HepG2 (cell line): ENCODE measurements at regions not wholly inside any gene's neighbourhood (a gene's known extent, or its start where the extent isn't known, plus 50 kb on each side); places are given as distances from the start of the nearest gene placed in this dataset.
"Not testable (repeated sequence)": the region's sequence is repeated elsewhere in the genome, so short reads cannot be mapped to it uniquely, and the experiment has no call there.

ENCODE experiments used
- ATAC-seq: fragments of 200-7000 bp; cut with Tn5 transposase; 3 replicates; pipeline ENCODE4 v1.9.1; 2020; ENCODE audit warnings: mild to moderate bottlenecking, moderate library complexity
- BruUV-seq: library from RNA; stranded (reverse); fragments of 400-500 nt; replicated peaks from 2 replicates; lab custom pipeline; 2021; lab: Mats Ljungman, UMichigan
- CTCF ChIA-PET: fragments of 300-600 bp; formaldehyde crosslinking; extraction: SDS; loops from one replicate; lab custom pipeline; 2021; ENCODE audit warnings: low total read pairs, inconsistent platforms, low intra/inter-chr PET ratio; lab: Yijun Ruan, JAX
- POLR2A ChIA-PET: fragments of 350-600 bp; sonication (Branson Sonifier 250); formaldehyde crosslinking; loops from one replicate; lab custom pipeline; 2020; ENCODE audit warnings: antibody characterized with exemption, inconsistent platforms; lab: Yijun Ruan, JAX
- DNase-seq: peaks from one replicate; pipeline ENCODE4 v3.0.0-alpha.2; 2015; ENCODE audit warnings: low spot score
- FAIRE-seq: peaks from 3 replicates; lab custom pipeline; 2011; peaks lifted over from hg19 to GRCh38; lab: Jason Lieb, UNC
- H2AFZ ChIP-seq: one replicate; pipeline ENCODE4 v1.6.1; 2011; ENCODE audit warnings: low read length, inconsistent platforms
- H3K27ac ChIP-seq: fragments of 300-600 bp; 3 replicates; pipeline ENCODE4 v1.8.0; 2011; ENCODE audit warnings: mixed run types, mild to moderate bottlenecking, mixed read lengths, low read length, inconsistent platforms; ENCODE audit not compliant: insufficient read depth; ENCODE audit errors: extremely low read length
- H3K27me3 ChIP-seq, 2 experiments: fragments of 200-600 bp in 1 of 2; 2 replicates in 1 of 2; 3 replicates in 1 of 2; pipeline versions ENCODE4 v1.6.0 to v1.8.0; 2011; ENCODE audit warnings: low read length in 2 of 2, mild to moderate bottlenecking in 2 of 2, moderate library complexity in 2 of 2, inconsistent platforms in 1 of 2; ENCODE audit not compliant: insufficient read depth in 2 of 2, control insufficient read depth in 1 of 2
- H3K36me3 ChIP-seq, 2 experiments: fragments of 200-600 bp in 1 of 2; replicated peaks in 1 of 2; 2 replicates in 1 of 2; 3 replicates in 1 of 2; pipeline versions ENCODE4 v1.5.1 to v1.8.0; 2011; ENCODE audit warnings: low read length in 2 of 2, inconsistent platforms in 1 of 2; ENCODE audit not compliant: insufficient read depth in 2 of 2, control insufficient read depth in 1 of 2
- H3K4me1 ChIP-seq: 2 replicates; pipeline ENCODE4 v1.5.1; 2012; ENCODE audit warnings: low read length, inconsistent platforms; ENCODE audit not compliant: insufficient read depth
- H3K4me2 ChIP-seq: 2 replicates; pipeline ENCODE4 v1.6.0; 2011; ENCODE audit warnings: low read depth, low read length, inconsistent platforms
- H3K4me3 ChIP-seq, 3 experiments: fragments of 200-600 bp in 1 of 3; sonication (generic), shearing (Covaris generic) in 1 of 3; replicated peaks in 1 of 3; 2 replicates each; pipeline ENCODE4 v1.5.1; 2011 to 2016; ENCODE audit warnings: low read length in 3 of 3, inconsistent platforms in 2 of 3, low read depth in 2 of 3, mild to moderate bottlenecking in 2 of 3, control low read depth in 1 of 3, mixed read lengths in 1 of 3; ENCODE audit not compliant: insufficient read depth in 1 of 3
- H3K79me2 ChIP-seq: one replicate; pipeline ENCODE4 v1.6.1; 2011; ENCODE audit warnings: low read length, inconsistent platforms; ENCODE audit not compliant: insufficient read depth
- H3K9ac ChIP-seq: 2 replicates; pipeline ENCODE4 v1.6.0; 2011; ENCODE audit warnings: mild to moderate bottlenecking, low read depth, low read length, inconsistent platforms; ENCODE audit not compliant: insufficient read depth
- H3K9me3 ChIP-seq: 2 replicates; pipeline ENCODE4 v1.5.1; 2012; ENCODE audit warnings: mild to moderate bottlenecking, low read length
- H4K20me1 ChIP-seq: 2 replicates; pipeline ENCODE4 v1.6.0; 2011; ENCODE audit warnings: inconsistent platforms, mild to moderate bottlenecking, low read length, moderate library complexity; ENCODE audit not compliant: insufficient read depth
- HOXA3 ChIP-seq: sonication (generic); formaldehyde crosslinking; IDR thresholded peaks from 2 replicates; pipeline ENCODE4 v1.5.0; 2020; ENCODE audit warnings: missing genetic modification reagents
- PPARG ChIP-seq: conservative IDR thresholded peaks from 2 replicates; pipeline ENCODE4 v1.6.1; 2016; ENCODE audit warnings: missing biosample characterization, missing genetic modification reagents
- RARG ChIP-seq: sonication (generic); formaldehyde crosslinking; IDR thresholded peaks from 2 replicates; pipeline ENCODE4 v1.4.0; 2020; ENCODE audit warnings: low read depth, mild to moderate bottlenecking, missing genetic modification reagents
- TRIM22 ChIP-seq: fragments of 450-650 bp; IDR thresholded peaks from 2 replicates; pipeline ENCODE4 v1.6.1; 2017
- ZNF703 ChIP-seq: sonication (generic); formaldehyde crosslinking; IDR thresholded peaks from 2 replicates; pipeline ENCODE4 v1.5.1; 2020; ENCODE audit warnings: missing genetic modification reagents, mild to moderate bottlenecking, moderate library complexity, borderline replicate concordance
- WGBS: methylation state at CpG from one replicate; pipeline ENCODE4 v1.1.6; 2017; ENCODE audit warnings: low lambda C conversion rate; 5-methylcytosine and 5-hydroxymethylcytosine counted together
- in situ Hi-C: cut with HindIII; loops from 2 replicates; pipeline ENCODE4 v1.10.0; 2017; ENCODE audit warnings: low pct_unique_long_range_greater_than_20kb; ENCODE audit not compliant: extremely low pct_ligation_motif_present
- intact Hi-C: fragments of 100-400 bp; cut with micrococcal nuclease; formaldehyde crosslinking; loops from one replicate; pipeline ENCODE4 v1.10.0; 2022; ENCODE audit not compliant: unreplicated experiment
- TF ChIP-seq, protein P1 (sequence below), 2 experiments: sonication (generic) in 1 of 2; formaldehyde crosslinking in 1 of 2; IDR thresholded peaks; 2 replicates each; pipeline versions ENCODE4 v1.5.1 to v1.6.1; 2011 to 2020; ENCODE audit warnings: borderline replicate concordance in 1 of 2, low read depth in 1 of 2, low read length in 1 of 2, mild to moderate bottlenecking in 1 of 2, missing genetic modification reagents in 1 of 2, moderate library complexity in 1 of 2

DNA sequence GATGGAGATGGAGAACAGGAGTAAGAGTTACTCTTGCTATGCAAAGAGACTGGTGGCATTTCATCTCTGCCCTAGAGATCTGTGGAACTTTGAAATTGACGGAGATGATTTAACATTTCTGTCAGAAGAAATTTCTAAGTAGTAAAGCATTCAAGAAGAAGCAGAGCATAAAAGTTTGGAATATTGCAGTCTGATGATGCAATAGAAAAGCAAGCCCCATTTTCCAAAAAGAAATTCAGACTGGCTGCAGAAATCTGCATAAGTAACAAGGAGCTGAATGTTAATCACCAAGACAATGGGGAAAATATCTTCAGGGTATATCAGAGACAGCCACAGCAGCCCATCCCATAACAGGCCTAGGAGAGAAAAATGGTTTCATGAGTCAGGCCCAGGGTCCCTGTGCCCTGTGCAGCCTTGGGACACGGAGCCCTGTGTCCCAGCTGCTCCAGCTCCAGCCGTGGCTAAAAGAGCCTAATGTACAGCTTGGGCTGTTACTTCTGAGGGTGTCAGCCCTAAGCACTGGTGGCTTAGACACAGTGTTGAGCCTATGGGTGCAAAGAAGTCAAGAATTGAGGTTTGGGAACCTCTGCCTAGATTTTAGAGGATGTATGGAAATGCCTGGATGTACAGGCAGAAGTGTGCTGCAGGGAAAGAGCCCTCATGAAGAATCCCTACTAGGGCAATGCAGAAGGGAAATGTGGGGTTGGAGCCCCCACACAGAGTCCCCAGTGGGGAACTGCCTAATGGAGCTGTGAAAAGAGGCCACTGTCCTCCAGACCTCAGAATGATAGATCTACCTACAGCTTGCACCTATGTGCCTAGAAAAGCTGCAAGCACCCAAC is 616.6 kb downstream of the SLC16A7 start (continued):
- TF ChIP-seq, protein P1, sequence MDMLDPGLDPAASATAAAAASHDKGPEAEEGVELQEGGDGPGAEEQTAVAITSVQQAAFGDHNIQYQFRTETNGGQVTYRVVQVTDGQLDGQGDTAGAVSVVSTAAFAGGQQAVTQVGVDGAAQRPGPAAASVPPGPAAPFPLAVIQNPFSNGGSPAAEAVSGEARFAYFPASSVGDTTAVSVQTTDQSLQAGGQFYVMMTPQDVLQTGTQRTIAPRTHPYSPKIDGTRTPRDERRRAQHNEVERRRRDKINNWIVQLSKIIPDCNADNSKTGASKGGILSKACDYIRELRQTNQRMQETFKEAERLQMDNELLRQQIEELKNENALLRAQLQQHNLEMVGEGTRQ (IDR thresholded peaks at IDR 0.05; ENCODE audit: low read depth, low read length) = no peak
- TF ChIP-seq, protein P1 (CRISPR knock-in tag; IDR thresholded peaks at IDR 0.05; ENCODE audit: borderline replicate concordance) = no peak
- TF ChIP-seq TRIM22 = no peak
- TF ChIP-seq RARG (CRISPR knock-in tag) = no peak
- no peak for TF ChIP-seq PPARG (CRISPR knock-in tag)
- no peak for TF ChIP-seq ZNF703 (CRISPR knock-in tag)
- TF ChIP-seq HOXA3 = no peak

GRCh38 chr12:60213272-60213671 is 617.4 kb downstream of the SLC16A7 start:
- not testable (repeated sequence) for BruUV-seq

More at GRCh38 chr12:60213272-60213671, 617.4 kb downstream of the SLC16A7 start:
- H3K4me1 ChIP-seq, intact Hi-C loops, DNase-seq, CTCF ChIA-PET, H3K27me3 ChIP-seq, in situ Hi-C loops, H3K36me3 ChIP-seq, H3K27ac ChIP-seq, H3K9ac ChIP-seq, H3K4me2 ChIP-seq, H3K9me3 ChIP-seq, H4K20me1 ChIP-seq, ATAC-seq, H3K79me2 ChIP-seq, H3K4me3 ChIP-seq, H2AFZ ChIP-seq, POLR2A ChIA-PET, FAIRE-seq: not testable (repeated sequence)
- 18% methylated on average over 3 of the region's 3 CpGs for WGBS
